Loucy (cell line): ENCODE measurements at regions not wholly inside any gene's neighbourhood (a gene's known extent, or its start where the extent isn't known, plus 50 kb on each side); places are given as distances from the start of the nearest gene placed in this dataset.

ENCODE experiments used
- H2AFZ ChIP-seq: fragments of 200-600 bp; sonication (generic); 2 replicates; pipeline ENCODE4 v1.6.0; 2016; ENCODE audit warnings: antibody characterized with exemption, mild to moderate bottlenecking, low read length, moderate library complexity
- H3F3A ChIP-seq: fragments of 200-600 bp; 2 replicates; pipeline ENCODE4 v1.6.0; 2016; ENCODE audit warnings: antibody characterized with exemption, low read depth, mild to moderate bottlenecking
- H3K27me3 ChIP-seq: fragments of 200-600 bp; sonication (generic); 2 replicates; pipeline ENCODE4 v1.6.1; 2014; ENCODE audit warnings: low read length, mild to moderate bottlenecking; ENCODE audit not compliant: insufficient read depth, poor library complexity, severe bottlenecking
- H3K36me3 ChIP-seq: fragments of 200-600 bp; sonication (generic); 2 replicates; pipeline ENCODE4 v1.6.1; 2016; ENCODE audit warnings: low read length; ENCODE audit not compliant: insufficient read depth
- H3K4me1 ChIP-seq: fragments of 200-600 bp; sonication (generic); 2 replicates; pipeline ENCODE4 v1.5.1; 2014; ENCODE audit warnings: low read length, mild to moderate bottlenecking; ENCODE audit not compliant: insufficient read depth, poor library complexity, severe bottlenecking
- H3K4me2 ChIP-seq: fragments of 200-600 bp; sonication (generic); 2 replicates; pipeline ENCODE4 v1.6.0; 2014; ENCODE audit warnings: antibody characterized with exemption, low read length, low read depth, mild to moderate bottlenecking; ENCODE audit not compliant: poor library complexity, severe bottlenecking
- H3K4me3 ChIP-seq: fragments of 200-600 bp; sonication (generic); 2 replicates; pipeline ENCODE4 v1.5.1; 2014; ENCODE audit warnings: low read length, mild to moderate bottlenecking, mixed read lengths; ENCODE audit not compliant: poor library complexity, severe bottlenecking
- H3K79me2 ChIP-seq: fragments of 200-600 bp; sonication (generic); 2 replicates; pipeline ENCODE4 v1.6.1; 2014; ENCODE audit warnings: low read length; ENCODE audit not compliant: insufficient read depth
- H3K9ac ChIP-seq: fragments of 200-600 bp; sonication (generic); 2 replicates; pipeline ENCODE4 v1.6.0; 2014; ENCODE audit warnings: mild to moderate bottlenecking, low read depth, low read length, moderate library complexity; ENCODE audit not compliant: poor library complexity, severe bottlenecking
- H3K9me2 ChIP-seq: fragments of 200-600 bp; sonication (generic); replicated peaks from 2 replicates; pipeline ENCODE4 v1.6.1; 2016; ENCODE audit warnings: low read depth, low read length, mixed read lengths
- H3K9me3 ChIP-seq: fragments of 200-600 bp; sonication (generic); 2 replicates; pipeline ENCODE4 v1.6.1; 2014; ENCODE audit warnings: mild to moderate bottlenecking, antibody characterized with exemption, low read length, low read depth; ENCODE audit not compliant: insufficient read depth
- H4K20me1 ChIP-seq: fragments of 200-600 bp; sonication (generic); 2 replicates; pipeline ENCODE4 v1.6.0; 2014; ENCODE audit warnings: antibody characterized with exemption, low read length, mild to moderate bottlenecking; ENCODE audit not compliant: insufficient read depth, poor library complexity, severe bottlenecking
- CTCF ChIP-seq: fragments of 200-600 bp; sonication (generic); conservative IDR thresholded peaks from 2 replicates; pipeline ENCODE4 v1.5.1; 2014; ENCODE audit warnings: mild to moderate bottlenecking, antibody characterized with exemption, low read length
- EZH2phosphoT487 ChIP-seq: fragments of 200-600 bp; IDR thresholded peaks from 2 replicates; pipeline ENCODE4 v1.6.1; 2018; ENCODE audit warnings: antibody characterized with exemption, mild to moderate bottlenecking, moderate library complexity, borderline replicate concordance

GRCh38 chr4:44038811-44039210, 409.8 kb downstream of the KCTD8 start:
- Histone ChIP-seq H3K36me3 (no peaks in the 10 kb centered on the region), H2AFZ (no peak overlapping the region), H3K4me2 (no peak overlapping the region), H3K9ac (no peak overlapping the region), H4K20me1 (no peaks in the 10 kb centered on the region), H3K27me3 (no peaks in the 10 kb centered on the region), H3F3A (no peaks in the 10 kb centered on the region), H3K9me2 (no peaks in the 10 kb centered on the region), H3K4me1 (no peaks in the 10 kb centered on the region), H3K79me2 (no peaks in the 10 kb centered on the region), H3K9me3 (no peaks in the 10 kb centered on the region), H3K4me3 (no peak overlapping the region)
- TF ChIP-seq EZH2phosphoT487 (no peak), CTCF (no peak)

- Histone ChIP-seq H4K20me1 (no peaks in the 10 kb centered on the region), H3K4me1 (no peaks in the 10 kb centered on the region), H3K27me3 (no peaks in the 10 kb centered on the region), H3K4me3 (no peak overlapping the region), H3K9me3 (no peaks in the 10 kb centered on the region), H3K79me2 (no peaks in the 10 kb centered on the region), H3F3A (no peaks in the 10 kb centered on the region), H3K36me3 (no peaks in the 10 kb centered on the region), H3K4me2 (no peak overlapping the region), H3K9me2 (no peaks in the 10 kb centered on the region), H2AFZ (no peak overlapping the region), H3K9ac (no peak overlapping the region)
- TF ChIP-seq EZH2phosphoT487 (no peak), CTCF (no peak)
Observed at GRCh38 chr4:44046491-44046890, 402.1 kb downstream of the KCTD8 start.

GRCh38 chr4:44056721-44057151, 391.9 kb downstream of the KCTD8 start:
- H4K20me1 ChIP-seq = no peaks in the 10 kb centered on the region
- H3K4me3 ChIP-seq = no peak overlapping the region
- no peaks in the 10 kb centered on the region for H3F3A ChIP-seq
- no peaks in the 10 kb centered on the region for H3K27me3 ChIP-seq
- no peaks in the 10 kb centered on the region for H3K9me2 ChIP-seq
- no peaks in the 10 kb centered on the region for H3K36me3 ChIP-seq
- no peak overlapping the region for H2AFZ ChIP-seq
- H3K4me1 ChIP-seq = no peaks in the 10 kb centered on the region
- H3K4me2 ChIP-seq = no peak overlapping the region
- TF ChIP-seq CTCF = no peak
- TF ChIP-seq EZH2phosphoT487 = no peak
- H3K9ac ChIP-seq = no peak overlapping the region
- no peaks in the 10 kb centered on the region for H3K79me2 ChIP-seq
- H3K9me3 ChIP-seq = no peaks in the 10 kb centered on the region
